ENCODE measurements at regions not wholly inside any gene's neighbourhood (a gene's known extent, or its start where the extent isn't known, plus 50 kb on each side); places are given as distances from the start of the nearest gene placed in this dataset.
"Not testable (repeated sequence)": the region's sequence is repeated elsewhere in the genome, so short reads cannot be mapped to it uniquely, and the experiment has no call there.

GRCh38 chr18:44579028-44579702, 101.5 kb upstream of the SETBP1 start:
- peak; percentile 28 for DNase-seq

- DNase-seq, result no peak
These were observed 100.9 kb upstream of the SETBP1 start for GRCh38 chr18:44579745-44580144.

- DNase-seq, result no peak
These were observed 100.5 kb upstream of the SETBP1 start for GRCh38 chr18:44580159-44580558.

GRCh38 chr18:44580782-44581181, 99.9 kb upstream of the SETBP1 start:
- DNase-seq, result not testable (repeated sequence)

- DNase-seq, result no peak
These were observed 98.2 kb upstream of the SETBP1 start for GRCh38 chr18:44582456-44582855.

GRCh38 chr18:44584900-44585299, 95.8 kb upstream of the SETBP1 start:
- no peak for DNase-seq

- DNase-seq, result no peak
These were observed 93.7 kb upstream of the SETBP1 start for GRCh38 chr18:44586782-44587524.

- no peak for DNase-seq
These were observed 92.2 kb upstream of the SETBP1 start for GRCh38 chr18:44588508-44588907.

GRCh38 chr18:44589693-44590355, 90.9 kb upstream of the SETBP1 start:
- no peak for DNase-seq

- no peak for DNase-seq
These were observed 89.6 kb upstream of the SETBP1 start for GRCh38 chr18:44590956-44591670.

GRCh38 chr18:44592639-44593038, 88.0 kb upstream of the SETBP1 start:
- no peak for DNase-seq

- no peak for DNase-seq
These were observed 85.8 kb upstream of the SETBP1 start for GRCh38 chr18:44594799-44595467.

GRCh38 chr18:44597797-44598196, 82.9 kb upstream of the SETBP1 start:
- DNase-seq, result no peak

GRCh38 chr18:44598514-44598913, 82.2 kb upstream of the SETBP1 start:
- no peak for DNase-seq

- no peak for DNase-seq
These were observed 81.3 kb upstream of the SETBP1 start for GRCh38 chr18:44599412-44599811.

GRCh38 chr18:44601447-44601846, 79.2 kb upstream of the SETBP1 start:
- no peak for DNase-seq

- no peak for DNase-seq
These were observed 78.3 kb upstream of the SETBP1 start for GRCh38 chr18:44602380-44602779.

- no peak for DNase-seq
These were observed 77.8 kb upstream of the SETBP1 start for GRCh38 chr18:44602845-44603244.

- no peak for DNase-seq
These were observed 71.3 kb upstream of the SETBP1 start for GRCh38 chr18:44609181-44609941.

- no peak for DNase-seq
These were observed 59.9 kb upstream of the SETBP1 start for GRCh38 chr18:44620812-44621211.

GRCh38 chr18:44624052-44624451, 56.6 kb upstream of the SETBP1 start:
- no peak for DNase-seq

GRCh38 chr18:44625386-44625785, 55.3 kb upstream of the SETBP1 start:
- no peak for DNase-seq

Data from GDM1 (cell line).